HCT116 (cell line): ENCODE measurements at regions not wholly inside any gene's neighbourhood (a gene's known extent, or its start where the extent isn't known, plus 50 kb on each side); places are given as distances from the start of the nearest gene placed in this dataset.

ENCODE experiments used
- CBX3 ChIP-seq: IDR thresholded peaks from 2 replicates; pipeline ENCODE4 v1.6.1; 2012; ENCODE audit warnings: low read depth
- EZH2 ChIP-seq: fragments of 200-600 bp; sonication (generic); IDR thresholded peaks from 2 replicates; pipeline ENCODE4 v1.6.1; 2017; ENCODE audit warnings: antibody characterized with exemption, mixed run types
- POLR2A ChIP-seq: IDR thresholded peaks from 2 replicates; pipeline ENCODE4 v1.7.0; 2011; ENCODE audit warnings: borderline replicate concordance; ENCODE audit not compliant: insufficient read depth, insufficient read length; ENCODE audit errors: extremely low read depth
- POLR2AphosphoS5 ChIP-seq: IDR thresholded peaks from 2 replicates; pipeline ENCODE4 v1.6.1; 2011; ENCODE audit warnings: mild to moderate bottlenecking, low read depth, low read length, moderate library complexity
- SIN3A ChIP-seq: IDR thresholded peaks from 2 replicates; pipeline ENCODE4 v1.6.1; 2012; ENCODE audit warnings: low read depth
- YY1 ChIP-seq: IDR thresholded peaks from 2 replicates; pipeline ENCODE4 v1.6.1; 2011; ENCODE audit warnings: low read length, low read depth, moderate library complexity, mild to moderate bottlenecking; ENCODE audit not compliant: insufficient replicate concordance; ENCODE audit errors: extremely low read depth
- ZFX ChIP-seq: fragments of 450-650 bp; IDR thresholded peaks from 2 replicates; pipeline ENCODE4 v1.6.1; 2017
- TF ChIP-seq, protein P1 (sequence below), 3 experiments: fragments of 200-600 bp in 1 of 3; sonication (generic) in 1 of 3; IDR thresholded peaks in 2 of 3; conservative IDR thresholded peaks in 1 of 3; 2 replicates each; pipeline ENCODE4 v1.5.1; 2012 to 2017; ENCODE audit warnings: low read depth in 2 of 3, low read length in 2 of 3, antibody characterized with exemption in 1 of 3, borderline replicate concordance in 1 of 3, control low read depth in 1 of 3, mild to moderate bottlenecking in 1 of 3, mixed read lengths in 1 of 3, mixed run types in 1 of 3, moderate library complexity in 1 of 3; ENCODE audit not compliant: insufficient read depth in 1 of 3
- TF ChIP-seq, protein P2 (sequence below): IDR thresholded peaks from 2 replicates; pipeline ENCODE4 v1.6.1; 2012; ENCODE audit warnings: low read depth
- TF ChIP-seq, protein P3 (sequence below): IDR thresholded peaks from 2 replicates; pipeline ENCODE4 v1.6.1; 2012
- TF ChIP-seq, protein P4 (sequence below): IDR thresholded peaks from 2 replicates; pipeline ENCODE4 v1.6.1; 2011; ENCODE audit warnings: mild to moderate bottlenecking, low read length, moderate library complexity; ENCODE audit not compliant: insufficient replicate concordance; ENCODE audit errors: extremely low read depth
- TF ChIP-seq, protein P5 (sequence below): IDR thresholded peaks from 2 replicates; pipeline ENCODE4 v1.6.1; 2012

DNA sequence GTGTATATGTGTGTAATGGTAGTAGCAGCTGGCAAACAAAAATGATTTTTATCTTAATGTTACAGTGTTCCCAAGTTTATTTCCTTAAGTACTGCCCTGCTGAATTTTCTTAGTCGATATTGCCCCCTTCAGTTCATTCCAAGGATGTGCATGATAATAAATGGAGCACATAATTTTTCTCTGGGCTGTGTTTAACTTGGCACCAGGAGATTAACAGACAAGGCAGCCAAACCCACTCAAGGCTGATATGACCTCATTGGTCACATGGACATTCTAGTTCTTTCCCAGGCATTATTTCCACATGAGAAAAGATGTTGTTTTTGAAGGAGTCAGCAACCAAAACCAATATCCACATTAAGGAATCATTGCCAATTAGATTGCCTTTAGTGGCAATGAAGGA, 61.8 kb downstream of the COX7C start:
- no peak for TF ChIP-seq POLR2AphosphoS5
- TF ChIP-seq, protein P1, sequence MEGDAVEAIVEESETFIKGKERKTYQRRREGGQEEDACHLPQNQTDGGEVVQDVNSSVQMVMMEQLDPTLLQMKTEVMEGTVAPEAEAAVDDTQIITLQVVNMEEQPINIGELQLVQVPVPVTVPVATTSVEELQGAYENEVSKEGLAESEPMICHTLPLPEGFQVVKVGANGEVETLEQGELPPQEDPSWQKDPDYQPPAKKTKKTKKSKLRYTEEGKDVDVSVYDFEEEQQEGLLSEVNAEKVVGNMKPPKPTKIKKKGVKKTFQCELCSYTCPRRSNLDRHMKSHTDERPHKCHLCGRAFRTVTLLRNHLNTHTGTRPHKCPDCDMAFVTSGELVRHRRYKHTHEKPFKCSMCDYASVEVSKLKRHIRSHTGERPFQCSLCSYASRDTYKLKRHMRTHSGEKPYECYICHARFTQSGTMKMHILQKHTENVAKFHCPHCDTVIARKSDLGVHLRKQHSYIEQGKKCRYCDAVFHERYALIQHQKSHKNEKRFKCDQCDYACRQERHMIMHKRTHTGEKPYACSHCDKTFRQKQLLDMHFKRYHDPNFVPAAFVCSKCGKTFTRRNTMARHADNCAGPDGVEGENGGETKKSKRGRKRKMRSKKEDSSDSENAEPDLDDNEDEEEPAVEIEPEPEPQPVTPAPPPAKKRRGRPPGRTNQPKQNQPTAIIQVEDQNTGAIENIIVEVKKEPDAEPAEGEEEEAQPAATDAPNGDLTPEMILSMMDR (IDR thresholded peaks at IDR 0.05 in 2 of 3, conservative IDR thresholded peaks at IDR 0.05 in 1 of 3; ENCODE audit: borderline replicate concordance in 1 of 3, insufficient read depth in 1 of 3, low read depth in 2 of 3, low read length in 2 of 3) = peak; percentile 50 to 74 (median 60); a peak in 5 of 6 replicates
- no peak for TF ChIP-seq ZFX
- TF ChIP-seq POLR2A = no peak
- TF ChIP-seq CBX3 = no peak
- no peak for TF ChIP-seq EZH2
- TF ChIP-seq, protein P2, sequence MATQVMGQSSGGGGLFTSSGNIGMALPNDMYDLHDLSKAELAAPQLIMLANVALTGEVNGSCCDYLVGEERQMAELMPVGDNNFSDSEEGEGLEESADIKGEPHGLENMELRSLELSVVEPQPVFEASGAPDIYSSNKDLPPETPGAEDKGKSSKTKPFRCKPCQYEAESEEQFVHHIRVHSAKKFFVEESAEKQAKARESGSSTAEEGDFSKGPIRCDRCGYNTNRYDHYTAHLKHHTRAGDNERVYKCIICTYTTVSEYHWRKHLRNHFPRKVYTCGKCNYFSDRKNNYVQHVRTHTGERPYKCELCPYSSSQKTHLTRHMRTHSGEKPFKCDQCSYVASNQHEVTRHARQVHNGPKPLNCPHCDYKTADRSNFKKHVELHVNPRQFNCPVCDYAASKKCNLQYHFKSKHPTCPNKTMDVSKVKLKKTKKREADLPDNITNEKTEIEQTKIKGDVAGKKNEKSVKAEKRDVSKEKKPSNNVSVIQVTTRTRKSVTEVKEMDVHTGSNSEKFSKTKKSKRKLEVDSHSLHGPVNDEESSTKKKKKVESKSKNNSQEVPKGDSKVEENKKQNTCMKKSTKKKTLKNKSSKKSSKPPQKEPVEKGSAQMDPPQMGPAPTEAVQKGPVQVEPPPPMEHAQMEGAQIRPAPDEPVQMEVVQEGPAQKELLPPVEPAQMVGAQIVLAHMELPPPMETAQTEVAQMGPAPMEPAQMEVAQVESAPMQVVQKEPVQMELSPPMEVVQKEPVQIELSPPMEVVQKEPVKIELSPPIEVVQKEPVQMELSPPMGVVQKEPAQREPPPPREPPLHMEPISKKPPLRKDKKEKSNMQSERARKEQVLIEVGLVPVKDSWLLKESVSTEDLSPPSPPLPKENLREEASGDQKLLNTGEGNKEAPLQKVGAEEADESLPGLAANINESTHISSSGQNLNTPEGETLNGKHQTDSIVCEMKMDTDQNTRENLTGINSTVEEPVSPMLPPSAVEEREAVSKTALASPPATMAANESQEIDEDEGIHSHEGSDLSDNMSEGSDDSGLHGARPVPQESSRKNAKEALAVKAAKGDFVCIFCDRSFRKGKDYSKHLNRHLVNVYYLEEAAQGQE = no peak
- TF ChIP-seq, protein P3, sequence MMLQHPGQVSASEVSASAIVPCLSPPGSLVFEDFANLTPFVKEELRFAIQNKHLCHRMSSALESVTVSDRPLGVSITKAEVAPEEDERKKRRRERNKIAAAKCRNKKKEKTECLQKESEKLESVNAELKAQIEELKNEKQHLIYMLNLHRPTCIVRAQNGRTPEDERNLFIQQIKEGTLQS = no peak
- no peak for TF ChIP-seq SIN3A
- TF ChIP-seq, protein P4, sequence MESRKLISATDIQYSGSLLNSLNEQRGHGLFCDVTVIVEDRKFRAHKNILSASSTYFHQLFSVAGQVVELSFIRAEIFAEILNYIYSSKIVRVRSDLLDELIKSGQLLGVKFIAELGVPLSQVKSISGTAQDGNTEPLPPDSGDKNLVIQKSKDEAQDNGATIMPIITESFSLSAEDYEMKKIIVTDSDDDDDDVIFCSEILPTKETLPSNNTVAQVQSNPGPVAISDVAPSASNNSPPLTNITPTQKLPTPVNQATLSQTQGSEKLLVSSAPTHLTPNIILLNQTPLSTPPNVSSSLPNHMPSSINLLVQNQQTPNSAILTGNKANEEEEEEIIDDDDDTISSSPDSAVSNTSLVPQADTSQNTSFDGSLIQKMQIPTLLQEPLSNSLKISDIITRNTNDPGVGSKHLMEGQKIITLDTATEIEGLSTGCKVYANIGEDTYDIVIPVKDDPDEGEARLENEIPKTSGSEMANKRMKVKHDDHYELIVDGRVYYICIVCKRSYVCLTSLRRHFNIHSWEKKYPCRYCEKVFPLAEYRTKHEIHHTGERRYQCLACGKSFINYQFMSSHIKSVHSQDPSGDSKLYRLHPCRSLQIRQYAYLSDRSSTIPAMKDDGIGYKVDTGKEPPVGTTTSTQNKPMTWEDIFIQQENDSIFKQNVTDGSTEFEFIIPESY = no peak
- TF ChIP-seq YY1 = no peak
- TF ChIP-seq, protein P5, sequence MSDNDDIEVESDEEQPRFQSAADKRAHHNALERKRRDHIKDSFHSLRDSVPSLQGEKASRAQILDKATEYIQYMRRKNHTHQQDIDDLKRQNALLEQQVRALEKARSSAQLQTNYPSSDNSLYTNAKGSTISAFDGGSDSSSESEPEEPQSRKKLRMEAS = no peak
